Activated naive CD8-positive, alpha-beta T cell treated with anti-CD3 and anti-CD28 coated beads for 36 hours (primary cell): ENCODE measurements at regions not wholly inside any gene's neighbourhood (a gene's known extent, or its start where the extent isn't known, plus 50 kb on each side); places are given as distances from the start of the nearest gene placed in this dataset.
"Not testable (repeated sequence)": the region's sequence is repeated elsewhere in the genome, so short reads cannot be mapped to it uniquely, and the experiment has no call there.

Experiments
- DNase-seq: peaks from one replicate; pipeline ENCODE4 v3.0.0; 2021
- H3K27ac Mint-ChIP-seq: one replicate; pipeline ENCODE4 v1.8.0; 2022; ENCODE audit warnings: mild to moderate bottlenecking, moderate library complexity, mixed read lengths
- H3K27me3 Mint-ChIP-seq: one replicate; pipeline ENCODE4 v1.8.0; 2022; ENCODE audit warnings: mild to moderate bottlenecking, mixed read lengths
- H3K36me3 Mint-ChIP-seq: one replicate; pipeline ENCODE4 v1.8.0; 2021; ENCODE audit warnings: mild to moderate bottlenecking, mixed read lengths
- H3K4me1 Mint-ChIP-seq: one replicate; pipeline ENCODE4 v1.8.0; 2021; ENCODE audit warnings: mixed read lengths
- H3K4me3 Mint-ChIP-seq: one replicate; pipeline ENCODE4 v1.8.0; 2022; ENCODE audit warnings: mild to moderate bottlenecking, moderate library complexity, mixed read lengths
- H3K9me3 Mint-ChIP-seq: one replicate; pipeline ENCODE4 v1.8.0; 2022; ENCODE audit warnings: mixed read lengths

DNA sequence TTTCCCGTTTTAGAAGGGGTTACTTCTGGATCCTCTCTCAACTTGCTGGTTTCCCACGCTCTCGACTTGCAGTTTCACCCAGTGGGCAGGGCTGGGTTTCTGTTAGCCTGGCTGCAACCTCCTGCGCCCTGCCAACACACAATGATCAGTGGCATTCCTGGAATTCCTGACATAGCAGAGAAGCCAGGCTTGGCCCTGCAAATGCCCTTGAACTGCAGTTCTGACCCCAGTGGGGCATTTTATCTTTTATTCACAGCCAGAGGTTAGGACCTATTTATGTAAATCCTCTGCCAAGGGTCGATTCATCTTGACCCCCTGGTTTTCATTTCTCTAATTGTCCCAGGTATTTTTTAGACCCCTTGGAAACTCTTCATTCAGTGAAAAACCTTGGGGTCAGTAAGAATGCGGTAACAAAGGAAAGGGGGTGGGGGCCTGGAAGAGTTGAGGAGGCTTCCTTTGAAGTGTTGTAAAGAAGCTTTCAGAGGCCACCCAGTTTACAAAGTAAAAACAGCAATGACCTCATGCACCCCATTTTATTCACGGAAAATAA lies 217.6 kb downstream of the ZNF674 start:
- Mint-ChIP-seq H3K9me3 (peaks cover 2% of the 10 kb centered on the region), H3K36me3 (peaks cover 2% of the 10 kb centered on the region), H3K27ac (no peak overlapping the region), H3K4me1 (peaks cover 26% of the 10 kb centered on the region), H3K4me3 (no peak overlapping the region), H3K27me3 (no peaks in the 10 kb centered on the region)
- no peak for DNase-seq

- Mint-ChIP-seq H3K27ac (no peak overlapping the region), H3K9me3 (peaks cover 2% of the 10 kb centered on the region), H3K4me3 (no peak overlapping the region), H3K4me1 (peaks cover 34% of the 10 kb centered on the region), H3K27me3 (no peaks in the 10 kb centered on the region), H3K36me3 (peaks cover 2% of the 10 kb centered on the region)
- no peak for DNase-seq
Observed at GRCh38 chrX:46326161-46326560, 219.1 kb downstream of the ZNF674 start.

DNA sequence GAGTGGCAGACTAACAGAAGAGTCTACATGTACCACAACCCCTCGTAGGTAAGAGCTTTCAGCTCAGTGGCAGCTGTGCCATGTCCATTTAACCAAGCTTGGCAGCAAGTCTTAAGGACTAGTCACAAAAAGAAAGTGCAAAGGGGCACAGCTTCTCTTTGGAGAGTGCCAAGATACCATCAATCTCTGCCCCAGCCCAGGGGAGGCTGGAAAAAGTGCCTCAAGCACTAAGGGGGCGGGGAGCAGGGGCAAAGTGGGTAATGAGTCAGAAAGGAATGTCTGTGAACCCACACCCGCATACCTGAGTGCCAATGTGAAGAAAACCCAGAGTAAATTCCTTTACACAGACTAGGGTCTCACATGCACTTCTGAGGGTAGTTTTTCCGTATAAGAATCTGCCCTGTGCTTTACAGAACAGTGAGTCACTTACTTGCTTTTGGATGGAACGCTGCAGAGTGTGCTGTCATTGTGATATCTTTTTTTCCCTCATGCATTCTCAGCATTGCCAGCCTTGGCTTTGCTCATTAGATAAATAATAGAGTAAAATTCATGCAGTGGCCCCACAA lies 219.8 kb downstream of the ZNF674 start:
- H3K36me3 Mint-ChIP-seq: peaks cover 2% of the 10 kb centered on the region
- H3K27ac Mint-ChIP-seq: peak overlapping the region; percentile 74
- H3K4me1 Mint-ChIP-seq: peaks cover 39% of the 10 kb centered on the region
- peaks cover under 1% of the 10 kb centered on the region for H3K9me3 Mint-ChIP-seq
- H3K4me3 Mint-ChIP-seq: no peak overlapping the region
- DNase-seq: peak; percentile 55
- H3K27me3 Mint-ChIP-seq: no peaks in the 10 kb centered on the region

DNA sequence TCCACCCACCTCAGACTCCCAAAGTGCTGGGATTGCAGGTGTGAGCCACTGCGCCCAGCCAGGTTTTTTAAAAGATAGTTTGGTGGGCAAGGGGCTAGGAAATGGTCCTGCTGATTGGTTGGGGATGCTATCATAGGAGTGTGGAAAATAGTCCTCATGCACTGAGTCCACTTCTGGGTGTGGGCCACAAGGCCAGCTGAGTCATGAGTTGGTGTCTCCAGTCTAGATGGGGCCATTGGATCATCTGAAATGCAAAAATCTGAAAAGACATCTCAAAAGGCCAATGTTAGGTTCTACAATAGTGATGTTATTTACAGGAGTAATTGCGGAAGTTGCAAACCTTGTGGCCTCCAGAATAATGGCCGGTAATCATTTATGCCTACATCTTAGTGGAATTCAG lies 221.1 kb downstream of the ZNF674 start:
- H3K9me3 Mint-ChIP-seq: no peaks in the 10 kb centered on the region
- peaks cover 45% of the 10 kb centered on the region for H3K4me1 Mint-ChIP-seq
- no peak overlapping the region for H3K27ac Mint-ChIP-seq
- H3K36me3 Mint-ChIP-seq: peaks cover 2% of the 10 kb centered on the region
- no peaks in the 10 kb centered on the region for H3K27me3 Mint-ChIP-seq
- H3K4me3 Mint-ChIP-seq: no peak overlapping the region
- DNase-seq: no peak

DNA sequence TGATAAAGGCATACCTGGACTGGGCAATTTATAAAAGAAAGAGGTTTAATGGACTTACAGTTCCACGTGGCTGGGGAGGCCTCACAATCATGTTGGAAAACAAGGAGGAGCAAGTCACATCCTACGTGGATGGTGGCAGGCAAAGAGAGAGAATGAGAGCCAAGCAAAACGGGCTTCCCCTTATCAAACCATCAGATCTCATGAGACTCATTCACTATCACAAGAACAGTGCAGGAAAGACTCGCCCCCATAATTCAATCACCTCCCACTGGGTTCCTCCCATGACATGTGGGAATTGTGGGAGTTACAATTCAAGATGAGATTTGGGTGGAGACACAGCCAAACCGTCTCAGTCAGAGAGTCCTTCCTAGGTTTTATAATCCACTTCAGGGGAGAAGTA lies 222.3 kb downstream of the ZNF674 start:
- peaks cover 45% of the 10 kb centered on the region for H3K4me1 Mint-ChIP-seq
- not testable (repeated sequence) for H3K36me3 Mint-ChIP-seq, DNase-seq, H3K27ac Mint-ChIP-seq, H3K9me3 Mint-ChIP-seq, H3K27me3 Mint-ChIP-seq, H3K4me3 Mint-ChIP-seq

- Mint-ChIP-seq H3K27me3 (no peaks in the 10 kb centered on the region), H3K27ac (no peak overlapping the region), H3K9me3 (no peaks in the 10 kb centered on the region), H3K36me3 (peaks cover 2% of the 10 kb centered on the region), H3K4me3 (no peak overlapping the region), H3K4me1 (peaks cover 45% of the 10 kb centered on the region)
- no peak for DNase-seq
Observed at GRCh38 chrX:46321676-46322075, 223.5 kb downstream of the ZNF674 start.

- no peak for DNase-seq
- Mint-ChIP-seq H3K27ac (peak overlapping the region; percentile 86), H3K4me1 (peaks cover 30% of the 10 kb centered on the region), H3K4me3 (no peak overlapping the region), H3K36me3 (peaks cover 2% of the 10 kb centered on the region), H3K9me3 (no peaks in the 10 kb centered on the region), H3K27me3 (no peaks in the 10 kb centered on the region)
Observed at GRCh38 chrX:46319750-46320149, 225.5 kb downstream of the ZNF674 start.

- H3K27ac Mint-ChIP-seq: no peak overlapping the region
- H3K9me3 Mint-ChIP-seq: no peaks in the 10 kb centered on the region
- H3K27me3 Mint-ChIP-seq: no peaks in the 10 kb centered on the region
- peaks cover 28% of the 10 kb centered on the region for H3K4me1 Mint-ChIP-seq
- DNase-seq: no peak
- H3K36me3 Mint-ChIP-seq: peaks cover 2% of the 10 kb centered on the region
- H3K4me3 Mint-ChIP-seq: no peak overlapping the region
Observed at GRCh38 chrX:46318551-46318950, 226.7 kb downstream of the ZNF674 start.

DNA sequence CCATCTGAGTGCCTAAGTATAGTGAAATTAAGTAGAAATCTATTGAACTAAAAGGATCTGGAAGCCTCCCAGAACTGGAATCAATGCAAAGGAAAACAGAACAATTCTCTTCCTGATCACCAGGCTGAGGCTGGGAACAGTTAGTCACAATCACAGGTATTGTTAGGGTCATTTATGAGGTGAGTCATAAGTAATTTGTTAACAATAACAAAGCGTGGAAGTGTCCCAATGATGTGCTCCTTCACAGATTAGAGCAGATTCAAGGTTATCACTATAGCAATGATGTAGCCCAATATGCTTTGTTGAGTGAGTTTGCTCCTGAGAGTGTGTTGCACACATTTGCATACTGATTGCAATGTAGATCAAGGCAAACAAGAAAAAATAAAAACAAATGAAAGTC lies 228.1 kb downstream of the ZNF674 start:
- H3K4me3 Mint-ChIP-seq: no peak overlapping the region
- H3K27me3 Mint-ChIP-seq: no peaks in the 10 kb centered on the region
- no peak overlapping the region for H3K27ac Mint-ChIP-seq
- peaks cover 19% of the 10 kb centered on the region for H3K4me1 Mint-ChIP-seq
- no peaks in the 10 kb centered on the region for H3K36me3 Mint-ChIP-seq
- DNase-seq: no peak
- H3K9me3 Mint-ChIP-seq: no peaks in the 10 kb centered on the region

DNA sequence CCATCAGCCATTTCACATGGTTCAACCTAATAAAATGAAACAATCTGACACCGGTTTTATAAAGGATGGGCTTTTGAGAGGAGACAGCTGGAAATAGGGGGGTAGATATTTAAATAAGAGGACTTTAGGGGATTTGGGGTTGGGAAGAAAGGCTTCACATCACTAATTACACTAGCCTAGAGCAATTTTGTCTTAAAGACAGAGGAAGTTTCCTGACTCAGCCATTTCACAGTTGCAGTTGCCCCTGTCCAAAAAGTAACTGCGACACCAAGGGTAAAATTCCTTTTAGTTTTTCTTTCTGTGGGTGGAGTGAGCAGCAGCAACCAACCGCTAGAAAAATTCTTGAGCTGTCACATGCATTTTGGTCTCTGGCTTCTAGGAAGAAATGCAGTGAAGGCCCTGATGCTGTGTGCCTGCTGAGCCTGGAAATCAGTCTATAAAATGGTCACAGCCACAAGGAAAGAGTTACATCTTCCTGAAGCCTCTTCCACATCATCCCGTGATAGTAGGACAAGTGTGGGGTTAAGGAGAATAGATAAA lies 233.6 kb downstream of the ZNF674 start:
- Mint-ChIP-seq H3K27me3 (no peaks in the 10 kb centered on the region), H3K9me3 (no peaks in the 10 kb centered on the region), H3K4me1 (peaks cover 5% of the 10 kb centered on the region), H3K27ac (no peak overlapping the region), H3K4me3 (no peak overlapping the region), H3K36me3 (no peaks in the 10 kb centered on the region)
- no peak for DNase-seq

- Mint-ChIP-seq H3K27me3 (no peaks in the 10 kb centered on the region), H3K27ac (no peak overlapping the region), H3K36me3 (no peaks in the 10 kb centered on the region), H3K4me3 (no peak overlapping the region), H3K9me3 (peaks cover 3% of the 10 kb centered on the region), H3K4me1 (peaks cover 5% of the 10 kb centered on the region)
- DNase-seq: no peak
Observed at GRCh38 chrX:46310815-46311497, 234.3 kb downstream of the ZNF674 start.

- no peak for DNase-seq
- H3K27ac Mint-ChIP-seq: no peak overlapping the region
Observed at GRCh38 chrX:46308110-46308509, 237.1 kb downstream of the ZNF674 start.

GRCh38 chrX:46306103-46306502 lies 239.1 kb downstream of the ZNF674 start:
- no peak for DNase-seq
- H3K36me3 Mint-ChIP-seq: no peaks in the 10 kb centered on the region
- H3K9me3 Mint-ChIP-seq: peaks cover 11% of the 10 kb centered on the region
- H3K4me3 Mint-ChIP-seq: no peak overlapping the region
- peaks cover 2% of the 10 kb centered on the region for H3K4me1 Mint-ChIP-seq
- no peaks in the 10 kb centered on the region for H3K27me3 Mint-ChIP-seq
- H3K27ac Mint-ChIP-seq: no peak overlapping the region

More at GRCh38 chrX:46308110-46308509, 237.1 kb downstream of the ZNF674 start:
- no peaks in the 10 kb centered on the region for H3K36me3 Mint-ChIP-seq
- H3K9me3 Mint-ChIP-seq: peaks cover 11% of the 10 kb centered on the region
- no peak overlapping the region for H3K4me3 Mint-ChIP-seq
- H3K27me3 Mint-ChIP-seq: no peaks in the 10 kb centered on the region
- H3K4me1 Mint-ChIP-seq: peaks cover 5% of the 10 kb centered on the region

- no peak overlapping the region for H3K27ac Mint-ChIP-seq
- no peak overlapping the region for H3K4me3 Mint-ChIP-seq
- H3K36me3 Mint-ChIP-seq: no peaks in the 10 kb centered on the region
- H3K4me1 Mint-ChIP-seq: no peaks in the 10 kb centered on the region
- peaks cover 11% of the 10 kb centered on the region for H3K9me3 Mint-ChIP-seq
- H3K27me3 Mint-ChIP-seq: no peaks in the 10 kb centered on the region
- DNase-seq: no peak
Observed at GRCh38 chrX:46305431-46305830, 239.8 kb downstream of the ZNF674 start.

- Mint-ChIP-seq H3K36me3 (no peaks in the 10 kb centered on the region), H3K9me3 (peaks cover 11% of the 10 kb centered on the region), H3K4me3 (no peak overlapping the region), H3K27ac (no peak overlapping the region), H3K27me3 (no peaks in the 10 kb centered on the region), H3K4me1 (no peaks in the 10 kb centered on the region)
- no peak for DNase-seq
Observed at GRCh38 chrX:46301903-46302302, 243.3 kb downstream of the ZNF674 start.

- Mint-ChIP-seq H3K27ac (no peak overlapping the region), H3K36me3 (no peaks in the 10 kb centered on the region), H3K4me3 (no peak overlapping the region), H3K9me3 (no peaks in the 10 kb centered on the region), H3K4me1 (no peaks in the 10 kb centered on the region), H3K27me3 (no peaks in the 10 kb centered on the region)
- DNase-seq: no peak
Observed at GRCh38 chrX:46298821-46299220, 246.4 kb downstream of the ZNF674 start.
